NCI-H69 (cell line): ENCODE measurements at regions not wholly inside any gene's neighbourhood (a gene's known extent, or its start where the extent isn't known, plus 50 kb on each side); places are given as distances from the start of the nearest gene placed in this dataset.
"Not testable (repeated sequence)": the region's sequence is repeated elsewhere in the genome, so short reads cannot be mapped to it uniquely, and the experiment has no call there.

ENCODE experiments used
- DNase-seq: peaks from one replicate; lab custom pipeline; 2025; lab: John Stamatoyannopoulos, UW

GRCh38 chr12:92270521-92270920, 124.9 kb upstream of the BTG1 start:
- DNase-seq: peak; percentile 16

GRCh38 chr12:92268946-92269345, 123.3 kb upstream of the BTG1 start:
- no peak for DNase-seq

DNA sequence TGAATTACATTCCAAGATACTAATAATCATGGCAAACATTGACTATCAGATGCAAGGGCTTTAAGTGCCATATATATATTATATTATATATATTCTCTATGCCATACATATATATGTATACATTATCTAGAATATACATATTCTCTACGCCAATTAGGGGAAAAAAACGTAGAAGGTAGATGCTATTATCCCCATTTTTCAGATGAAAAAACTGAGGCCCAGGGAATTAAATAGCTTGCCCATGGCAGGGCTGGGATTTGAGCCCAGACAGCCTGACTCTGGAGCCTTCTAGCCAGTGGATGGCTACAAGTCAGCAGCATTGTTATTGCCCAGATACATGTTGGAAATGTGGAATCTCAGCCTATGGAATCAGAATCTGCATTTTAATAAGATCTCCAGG, 116.0 kb upstream of the BTG1 start:
- no peak for DNase-seq

DNA sequence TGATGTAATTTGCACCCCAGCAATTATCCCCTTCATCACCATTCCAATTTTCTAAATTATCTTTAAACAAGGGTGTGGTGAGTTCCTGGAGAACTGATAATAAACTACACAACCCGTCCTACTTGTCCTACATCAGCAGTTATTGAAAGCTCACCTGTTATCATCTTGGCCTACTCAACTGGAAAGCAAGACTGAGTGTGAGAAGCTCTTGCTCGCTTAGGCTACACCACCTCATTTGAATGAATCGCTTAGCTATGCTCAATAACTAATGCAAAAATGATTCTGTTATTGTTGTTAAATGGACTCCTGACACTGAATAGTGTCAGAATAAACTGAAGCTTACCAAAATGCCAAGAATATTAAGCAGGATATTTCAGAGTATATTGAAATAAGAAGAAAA, 115.4 kb upstream of the BTG1 start:
- DNase-seq: peak; percentile 22

GRCh38 chr12:92259696-92260251, 114.1 kb upstream of the BTG1 start:
- no peak for DNase-seq

GRCh38 chr12:92259291-92259690, 113.6 kb upstream of the BTG1 start:
- DNase-seq: no peak

GRCh38 chr12:92257261-92257660, 111.6 kb upstream of the BTG1 start:
- no peak for DNase-seq

DNA sequence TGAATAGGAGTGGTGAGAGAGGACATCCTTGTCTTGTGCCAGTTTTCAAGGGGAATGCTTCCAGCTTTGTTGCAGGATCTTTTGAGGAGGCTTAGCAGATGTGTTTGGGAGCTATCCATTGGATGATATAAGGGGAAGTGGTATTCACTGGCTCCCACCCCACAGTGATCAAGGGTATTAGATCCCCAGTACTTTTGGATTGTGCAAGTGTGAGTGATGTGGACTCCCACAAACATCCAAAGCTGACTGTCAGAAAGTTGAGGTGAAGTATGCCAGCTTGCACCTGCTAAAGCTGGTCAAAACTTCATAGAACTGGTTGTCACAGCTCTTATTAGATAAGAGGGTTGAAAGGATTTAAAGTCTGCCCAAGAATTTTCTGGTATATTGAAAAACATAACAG, 110.1 kb upstream of the BTG1 start:
- no peak for DNase-seq

DNA sequence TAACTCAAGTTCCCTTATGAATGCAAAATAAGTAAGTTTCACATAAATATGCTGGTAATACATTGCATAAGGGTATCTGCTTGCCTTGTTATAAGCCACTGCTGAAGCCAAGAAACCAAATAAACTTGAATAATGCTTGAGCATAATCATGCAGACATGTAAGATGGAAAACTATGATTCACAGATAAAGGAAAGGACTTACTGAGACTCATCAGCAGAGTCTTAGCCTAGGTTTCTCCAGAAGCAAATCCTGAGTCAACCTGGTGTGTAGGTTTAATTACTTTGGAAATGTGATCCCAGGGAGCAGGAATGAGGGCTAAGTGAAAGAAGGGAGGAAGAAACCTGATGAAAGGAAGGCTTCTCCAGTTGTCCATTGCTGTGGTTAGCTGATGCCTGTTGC, 107.7 kb upstream of the BTG1 start:
- DNase-seq: no peak

DNA sequence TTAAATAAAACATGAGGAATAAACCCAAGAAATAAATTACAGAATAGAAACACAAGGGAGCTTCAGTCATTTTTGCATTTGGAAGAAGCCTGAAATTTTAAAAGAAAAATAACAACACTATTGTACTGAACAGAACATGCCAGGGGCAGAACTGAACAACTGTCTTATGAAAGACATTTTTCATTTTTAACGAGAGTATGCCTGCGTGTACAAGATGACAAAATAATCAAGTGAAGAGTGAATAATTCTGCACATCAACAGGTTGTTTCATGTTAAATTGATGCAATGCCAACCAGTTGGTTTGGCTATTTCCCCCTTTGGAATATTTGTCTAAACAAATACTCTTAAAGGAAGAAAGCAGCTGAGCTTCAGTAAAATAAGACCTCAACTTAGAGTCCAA, 103.3 kb upstream of the BTG1 start:
- DNase-seq: no peak

DNA sequence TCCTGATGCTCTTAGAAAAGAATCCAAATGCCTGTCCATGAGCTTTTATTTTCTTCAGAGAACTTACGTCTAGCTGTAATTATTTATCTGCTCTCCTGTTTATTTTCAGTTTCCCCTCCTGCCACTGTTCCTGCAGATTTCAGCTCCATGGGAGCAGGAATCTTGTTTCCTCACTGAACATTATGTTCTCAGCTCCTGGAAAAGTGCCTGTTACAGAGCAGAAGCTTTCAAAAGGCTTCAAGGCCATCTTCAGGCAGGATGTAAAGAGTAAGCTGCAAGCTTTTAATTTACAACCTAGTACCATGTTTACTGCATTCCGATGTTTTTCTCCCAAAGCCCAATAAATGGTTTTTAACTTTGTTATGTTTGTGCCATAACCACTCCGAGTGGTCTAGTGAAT, 98.4 kb upstream of the BTG1 start:
- DNase-seq: peak; percentile 19

DNA sequence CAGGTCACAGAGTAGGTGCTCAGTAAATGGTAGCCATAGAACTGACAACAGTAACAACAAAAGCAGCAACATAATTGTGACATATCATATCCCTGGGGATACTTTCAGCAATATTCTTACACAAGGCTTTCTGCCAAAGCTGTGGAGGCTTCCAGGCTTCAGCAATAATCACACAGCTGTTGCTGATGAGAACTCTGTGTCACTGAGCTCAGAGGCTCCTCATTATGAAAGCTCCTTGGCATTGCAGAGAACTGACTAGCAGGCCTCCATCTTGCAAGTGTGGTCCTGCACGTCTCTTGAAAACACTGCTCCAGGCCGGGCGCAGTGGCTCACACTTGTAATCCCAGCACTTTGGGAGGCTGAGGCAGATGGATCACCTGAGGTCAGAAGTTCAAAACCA, 97.3 kb upstream of the BTG1 start:
- peak; percentile 34 for DNase-seq

GRCh38 chr12:92237762-92238523, 92.3 kb upstream of the BTG1 start:
- no peak for DNase-seq

GRCh38 chr12:92237262-92237661, 91.6 kb upstream of the BTG1 start:
- DNase-seq: no peak

GRCh38 chr12:92235703-92236472, 90.2 kb upstream of the BTG1 start:
- no peak for DNase-seq

DNA sequence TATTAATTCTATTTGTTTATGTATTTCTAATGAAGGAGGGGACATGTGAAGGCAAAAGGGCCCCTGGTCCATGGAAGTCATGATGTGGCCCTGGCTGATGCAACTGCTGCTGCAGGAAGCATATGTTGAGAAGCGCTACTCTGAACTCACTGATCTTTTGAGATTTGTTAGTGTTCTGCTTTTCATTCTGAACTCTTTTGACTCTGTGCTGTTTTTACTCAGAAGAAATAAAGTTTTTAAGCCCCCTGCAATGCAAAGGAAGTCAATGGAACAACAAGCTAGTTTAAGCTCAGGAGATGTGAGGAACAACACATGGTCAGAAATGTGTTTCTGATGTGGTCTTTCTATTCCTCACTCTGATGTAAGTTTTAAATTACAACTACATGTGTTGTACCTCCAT, 88.9 kb upstream of the BTG1 start:
- DNase-seq: no peak

DNA sequence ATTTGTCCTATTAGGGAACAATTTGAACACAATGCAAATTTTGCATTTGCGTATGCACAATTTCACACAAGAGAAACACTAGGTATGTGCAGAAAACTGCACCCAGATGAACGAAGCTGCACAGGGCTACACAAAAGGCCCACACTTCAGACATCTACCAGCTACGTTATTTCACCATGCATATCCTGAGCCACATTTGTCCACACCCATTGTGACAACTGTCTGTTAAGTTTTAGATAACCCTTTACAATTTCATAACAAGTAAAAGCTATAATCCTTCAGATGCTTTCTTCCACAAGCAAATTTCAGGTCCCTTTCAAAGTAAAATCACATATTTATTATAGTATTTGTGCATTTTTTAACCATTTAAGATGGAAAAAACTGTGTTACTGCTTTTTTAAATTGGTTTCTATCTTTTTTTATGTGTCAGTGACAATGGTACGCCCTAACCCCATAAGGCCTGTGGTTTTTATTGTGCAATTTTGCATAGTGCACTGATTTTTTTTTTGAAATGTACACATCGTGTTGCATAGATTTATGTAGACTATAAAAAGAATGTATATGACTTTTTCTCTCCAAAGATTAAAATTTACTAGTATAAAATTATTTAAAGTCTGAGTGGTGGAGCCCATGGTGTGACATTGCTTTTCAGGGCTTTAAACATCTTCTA, 87.8 kb upstream of the BTG1 start:
- DNase-seq: no peak

DNA sequence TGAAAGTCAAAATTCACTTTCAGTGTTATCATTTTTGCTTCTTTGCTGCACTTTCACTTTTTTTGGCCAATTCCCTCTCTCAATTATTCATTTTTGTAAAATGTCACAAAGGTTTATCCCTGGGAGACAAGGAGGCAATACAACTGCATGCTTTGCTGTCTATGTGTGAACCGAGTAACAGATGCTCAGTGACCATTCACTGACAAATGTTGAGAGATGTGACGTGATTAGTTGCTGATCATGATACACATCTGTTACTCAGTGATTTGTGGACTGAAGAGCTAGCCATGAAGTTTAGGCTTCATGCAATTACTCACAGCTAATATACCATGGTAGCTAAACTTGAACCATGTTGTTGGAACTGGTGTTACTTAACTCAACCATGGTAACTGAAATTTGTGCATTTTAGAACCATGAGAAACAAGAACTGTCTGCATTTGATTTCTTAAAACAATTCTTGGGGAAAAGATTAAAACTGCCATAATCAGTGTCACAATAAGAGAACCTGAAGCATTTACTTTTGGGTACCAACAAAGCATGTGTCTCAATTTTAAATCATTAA, 86.8 kb upstream of the BTG1 start:
- DNase-seq: not testable (repeated sequence)

- not testable (repeated sequence) for DNase-seq
Observed at GRCh38 chr12:92231945-92232344, 86.3 kb upstream of the BTG1 start.

- not testable (repeated sequence) for DNase-seq
Observed at GRCh38 chr12:92231532-92231931, 85.9 kb upstream of the BTG1 start.

GRCh38 chr12:92229381-92229780, 83.7 kb upstream of the BTG1 start:
- no peak for DNase-seq

DNA sequence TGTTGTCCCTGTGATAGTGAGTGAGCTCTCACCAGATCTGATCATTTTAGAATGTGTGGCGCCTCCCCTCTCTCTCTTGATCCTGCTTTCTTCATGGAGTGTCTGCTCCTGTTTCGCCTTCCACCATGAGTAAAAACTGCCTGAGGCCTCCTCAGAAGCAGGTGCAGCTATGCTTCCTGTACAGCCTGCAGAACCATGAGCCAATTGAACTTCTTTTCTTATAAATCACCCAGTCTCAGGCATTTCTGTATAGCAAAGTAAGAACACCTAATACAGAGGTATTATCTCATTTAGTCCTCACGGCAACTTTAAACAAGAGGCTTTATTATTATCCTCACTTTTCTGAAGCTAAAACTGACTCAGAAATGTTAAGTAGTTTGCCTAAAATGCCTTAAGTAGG, 81.3 kb upstream of the BTG1 start:
- DNase-seq: no peak
